ENCODE measurements at regions not wholly inside any gene's neighbourhood (a gene's known extent, or its start where the extent isn't known, plus 50 kb on each side); places are given as distances from the start of the nearest gene placed in this dataset.

DNA sequence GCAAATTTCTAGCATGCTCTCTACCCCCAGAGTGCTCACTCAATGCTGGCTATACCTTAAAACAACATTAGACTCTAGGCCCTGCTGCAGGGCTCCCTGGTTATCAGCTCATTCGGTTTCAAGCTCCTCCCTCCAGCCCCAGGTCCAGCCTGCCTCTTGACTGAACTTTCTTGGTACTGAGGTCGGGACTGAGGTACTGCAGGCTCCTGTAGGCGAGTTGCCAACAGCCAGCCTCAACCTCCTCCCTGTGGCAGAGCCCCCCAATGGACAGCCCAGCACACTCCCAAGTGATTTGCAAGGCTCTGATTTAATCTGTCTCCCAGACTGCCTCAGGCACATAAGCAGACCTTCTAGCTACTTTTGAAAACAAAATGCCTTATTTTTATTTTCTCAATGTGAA, 73.6 kb upstream of the EIF3M start:
- no peak for TF ChIP-seq EZH2 (IDR thresholded peaks at IDR 0.05; ENCODE audit: low read length)
- TF ChIP-seq, protein P1, sequence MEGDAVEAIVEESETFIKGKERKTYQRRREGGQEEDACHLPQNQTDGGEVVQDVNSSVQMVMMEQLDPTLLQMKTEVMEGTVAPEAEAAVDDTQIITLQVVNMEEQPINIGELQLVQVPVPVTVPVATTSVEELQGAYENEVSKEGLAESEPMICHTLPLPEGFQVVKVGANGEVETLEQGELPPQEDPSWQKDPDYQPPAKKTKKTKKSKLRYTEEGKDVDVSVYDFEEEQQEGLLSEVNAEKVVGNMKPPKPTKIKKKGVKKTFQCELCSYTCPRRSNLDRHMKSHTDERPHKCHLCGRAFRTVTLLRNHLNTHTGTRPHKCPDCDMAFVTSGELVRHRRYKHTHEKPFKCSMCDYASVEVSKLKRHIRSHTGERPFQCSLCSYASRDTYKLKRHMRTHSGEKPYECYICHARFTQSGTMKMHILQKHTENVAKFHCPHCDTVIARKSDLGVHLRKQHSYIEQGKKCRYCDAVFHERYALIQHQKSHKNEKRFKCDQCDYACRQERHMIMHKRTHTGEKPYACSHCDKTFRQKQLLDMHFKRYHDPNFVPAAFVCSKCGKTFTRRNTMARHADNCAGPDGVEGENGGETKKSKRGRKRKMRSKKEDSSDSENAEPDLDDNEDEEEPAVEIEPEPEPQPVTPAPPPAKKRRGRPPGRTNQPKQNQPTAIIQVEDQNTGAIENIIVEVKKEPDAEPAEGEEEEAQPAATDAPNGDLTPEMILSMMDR (optimal IDR thresholded peaks at IDR 0.05 in 1 of 3, IDR thresholded peaks at IDR 0.05 in 1 of 3, conservative IDR thresholded peaks at IDR 0.05 in 1 of 3; ENCODE audit: extremely low read depth in 1 of 3, insufficient read depth in 2 of 3, low read length in 3 of 3), result no peak

All from keratinocyte (primary cell).